ENCODE measurements at regions not wholly inside any gene's neighbourhood (a gene's known extent, or its start where the extent isn't known, plus 50 kb on each side); places are given as distances from the start of the nearest gene placed in this dataset.

DNA sequence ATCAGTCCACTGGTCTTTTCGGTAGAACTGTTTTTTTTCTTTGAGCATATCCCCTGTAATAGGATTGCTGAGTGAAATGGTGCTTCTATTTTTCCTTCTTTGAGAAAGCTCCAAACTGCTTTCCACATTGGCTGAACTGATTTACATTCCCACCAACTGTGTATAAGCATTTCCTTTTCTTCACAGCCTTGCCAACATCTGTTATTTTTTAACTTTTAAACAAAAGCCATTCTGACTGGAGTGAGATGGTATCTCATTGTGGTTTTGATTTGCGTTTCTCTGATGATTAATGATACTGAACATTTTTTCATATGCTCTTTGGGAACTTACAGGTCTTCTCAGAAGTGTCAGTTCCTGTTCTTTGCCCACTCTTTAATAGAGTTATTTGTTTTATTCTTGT is 764.7 kb downstream of the MTRR start:
- intact Hi-C loops (cut with micrococcal nuclease; ENCODE audit: unreplicated experiment) (no loop called here), in situ Hi-C loops (cut with HindIII; ENCODE audit: extremely low pct_ligation_motif_present, low pct_unique_long_range_greater_than_20kb) (no loop called here)
- BruUV-seq (replicated peaks) = no TSS peak
- DNase-seq (ENCODE audit: low spot score) (no peak), FAIRE-seq (no peak), ATAC-seq (no peak)
- Histone ChIP-seq H3K4me3 (replicated peaks in 1 of 3; ENCODE audit: insufficient read depth in 1 of 3, low read depth in 2 of 3, low read length in 3 of 3) (no peak overlapping the region), H4K20me1 (ENCODE audit: insufficient read depth, low read length) (no peaks in the 10 kb centered on the region), H3K9ac (ENCODE audit: insufficient read depth, low read depth, low read length) (no peak overlapping the region), H3K79me2 (ENCODE audit: insufficient read depth, low read length) (no peaks in the 10 kb centered on the region), H3K9me3 (ENCODE audit: low read length) (peaks cover 51% of the 10 kb centered on the region), H3K4me2 (ENCODE audit: low read depth, low read length) (no peak overlapping the region), H2AFZ (ENCODE audit: low read length) (no peak overlapping the region), H3K27ac (ENCODE audit: extremely low read length, insufficient read depth, low read length) (no peak overlapping the region), H3K27me3 (ENCODE audit: control insufficient read depth in 1 of 2, insufficient read depth in 2 of 2, low read length in 2 of 2) (no peaks in the 10 kb centered on the region), H3K36me3 (replicated peaks in 1 of 2; ENCODE audit: control insufficient read depth in 1 of 2, insufficient read depth in 2 of 2, low read length in 2 of 2) (no peaks in the 10 kb centered on the region), H3K4me1 (ENCODE audit: insufficient read depth, low read length) (no peaks in the 10 kb centered on the region)
- WGBS (ENCODE audit: low lambda C conversion rate) = 3% methylated on average over 2 of the region's 2 CpGs
- ChIA-PET CTCF (ENCODE audit: low intra/inter-chr PET ratio, low total read pairs) (no interaction called here), POLR2A (no interaction called here)
- no peak for TF ChIP-seq TEAD2 (CRISPR knock-in tag; IDR thresholded peaks at IDR 0.05)
- TF ChIP-seq AFF4 (CRISPR knock-in tag; IDR thresholded peaks at IDR 0.05) = no peak
- TF ChIP-seq NCOA1 (CRISPR knock-in tag; IDR thresholded peaks at IDR 0.05) = no peak
- TF ChIP-seq ZNF432 (CRISPR knock-in tag; IDR thresholded peaks at IDR 0.05; ENCODE audit: borderline replicate concordance) = no peak
- TF ChIP-seq DNMT1 (CRISPR knock-in tag; IDR thresholded peaks at IDR 0.05) = no peak

- no peak overlapping the region for H3K4me2 ChIP-seq (ENCODE audit: low read depth, low read length)
- DNase-seq (ENCODE audit: low spot score) = no peak
- no peaks in the 10 kb centered on the region; a peak in 1 of 5 replicates for H3K27me3 ChIP-seq (ENCODE audit: control insufficient read depth in 1 of 2, insufficient read depth in 2 of 2, low read length in 2 of 2)
- ChIA-PET CTCF (ENCODE audit: low intra/inter-chr PET ratio, low total read pairs) (no interaction called here), POLR2A (no interaction called here)
- 2% methylated on average over 2 of the region's 2 CpGs for WGBS (ENCODE audit: low lambda C conversion rate)
- FAIRE-seq = no peak
- no peak overlapping the region for H3K4me3 ChIP-seq (replicated peaks in 1 of 3; ENCODE audit: insufficient read depth in 1 of 3, low read depth in 2 of 3, low read length in 3 of 3)
- H3K27ac ChIP-seq (ENCODE audit: extremely low read length, insufficient read depth, low read length) = no peak overlapping the region
- in situ Hi-C loops (cut with HindIII; ENCODE audit: extremely low pct_ligation_motif_present, low pct_unique_long_range_greater_than_20kb) = no loop called here
- no peak overlapping the region for H2AFZ ChIP-seq (ENCODE audit: low read length)
- no TSS peak for BruUV-seq (replicated peaks)
- no peak for ATAC-seq
- intact Hi-C loops (cut with micrococcal nuclease; ENCODE audit: unreplicated experiment) = no loop called here
- no peaks in the 10 kb centered on the region for H4K20me1 ChIP-seq (ENCODE audit: insufficient read depth, low read length)
- H3K4me1 ChIP-seq (ENCODE audit: insufficient read depth, low read length) = no peaks in the 10 kb centered on the region
- H3K79me2 ChIP-seq (ENCODE audit: insufficient read depth, low read length) = no peaks in the 10 kb centered on the region
- H3K9ac ChIP-seq (ENCODE audit: insufficient read depth, low read depth, low read length) = no peak overlapping the region
- H3K36me3 ChIP-seq (replicated peaks in 1 of 2; ENCODE audit: control insufficient read depth in 1 of 2, insufficient read depth in 2 of 2, low read length in 2 of 2) = no peaks in the 10 kb centered on the region
- TF ChIP-seq ZNF160 (CRISPR knock-in tag; IDR thresholded peaks at IDR 0.05) (no peak), RAD51 (IDR thresholded peaks at IDR 0.05; ENCODE audit: borderline replicate concordance) (no peak), ZFAT (CRISPR knock-in tag; conservative IDR thresholded peaks at IDR 0.05) (no peak), HOMEZ (CRISPR knock-in tag; IDR thresholded peaks at IDR 0.05; ENCODE audit: low read depth) (no peak), EEA1 (CRISPR knock-in tag; IDR thresholded peaks at IDR 0.05; ENCODE audit: borderline replicate concordance) (no peak), SALL1 (CRISPR knock-in tag; IDR thresholded peaks at IDR 0.05) (no peak)
- H3K9me3 ChIP-seq (ENCODE audit: low read length) = peaks cover 51% of the 10 kb centered on the region
Observed at GRCh38 chr5:8634219-8634618, 765.3 kb downstream of the MTRR start.
